Uterus (tissue), 2 donors: ENCODE measurements at regions not wholly inside any gene's neighbourhood (a gene's known extent, or its start where the extent isn't known, plus 50 kb on each side); places are given as distances from the start of the nearest gene placed in this dataset.

ENCODE experiments used
- POLR2A ChIP-seq, 2 donors: fragments of 450-650 bp; IDR thresholded peaks; one replicate each; pipeline ENCODE4 v1.6.1; 2016; ENCODE audit warnings: antibody characterized with exemption in 2 of 2, mild to moderate bottlenecking in 1 of 2, moderate library complexity in 1 of 2
- TF ChIP-seq, protein P1 (sequence below), 4 experiments: fragments of 200-600 bp in 2 of 4; fragments of 450-650 bp in 2 of 4; sonication (generic) in 2 of 4; IDR thresholded peaks; one replicate each; pipeline ENCODE4 v1.5.1; 2016 to 2019; ENCODE audit warnings: antibody characterized with exemption in 4 of 4, mild to moderate bottlenecking in 2 of 4, moderate library complexity in 1 of 4

DNA sequence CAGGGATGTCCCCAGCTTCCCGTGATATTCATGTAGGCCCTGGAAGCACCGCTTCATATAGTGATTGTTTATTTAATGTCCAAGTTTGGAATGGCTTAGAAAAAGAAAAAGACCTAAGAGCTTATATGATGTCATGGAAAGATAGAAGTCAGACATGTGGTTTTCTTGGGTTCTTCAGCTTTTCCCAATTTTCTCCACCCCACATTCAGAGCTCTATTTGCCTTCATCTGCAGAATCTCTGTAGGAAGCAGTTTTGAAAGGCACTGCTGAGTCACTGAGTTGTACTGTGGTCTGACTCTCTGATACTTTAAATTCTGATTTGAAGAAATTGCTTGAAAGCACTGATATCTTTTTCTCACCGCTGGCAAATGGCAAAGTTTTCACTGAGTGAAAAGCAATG lies 120.6 kb upstream of the EDNRA start:
- TF ChIP-seq POLR2A (IDR thresholded peaks at IDR 0.05), result no peak
- TF ChIP-seq, protein P1, sequence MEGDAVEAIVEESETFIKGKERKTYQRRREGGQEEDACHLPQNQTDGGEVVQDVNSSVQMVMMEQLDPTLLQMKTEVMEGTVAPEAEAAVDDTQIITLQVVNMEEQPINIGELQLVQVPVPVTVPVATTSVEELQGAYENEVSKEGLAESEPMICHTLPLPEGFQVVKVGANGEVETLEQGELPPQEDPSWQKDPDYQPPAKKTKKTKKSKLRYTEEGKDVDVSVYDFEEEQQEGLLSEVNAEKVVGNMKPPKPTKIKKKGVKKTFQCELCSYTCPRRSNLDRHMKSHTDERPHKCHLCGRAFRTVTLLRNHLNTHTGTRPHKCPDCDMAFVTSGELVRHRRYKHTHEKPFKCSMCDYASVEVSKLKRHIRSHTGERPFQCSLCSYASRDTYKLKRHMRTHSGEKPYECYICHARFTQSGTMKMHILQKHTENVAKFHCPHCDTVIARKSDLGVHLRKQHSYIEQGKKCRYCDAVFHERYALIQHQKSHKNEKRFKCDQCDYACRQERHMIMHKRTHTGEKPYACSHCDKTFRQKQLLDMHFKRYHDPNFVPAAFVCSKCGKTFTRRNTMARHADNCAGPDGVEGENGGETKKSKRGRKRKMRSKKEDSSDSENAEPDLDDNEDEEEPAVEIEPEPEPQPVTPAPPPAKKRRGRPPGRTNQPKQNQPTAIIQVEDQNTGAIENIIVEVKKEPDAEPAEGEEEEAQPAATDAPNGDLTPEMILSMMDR (IDR thresholded peaks at IDR 0.05), result no peak
